PC-9 (cell line): ENCODE measurements at regions not wholly inside any gene's neighbourhood (a gene's known extent, or its start where the extent isn't known, plus 50 kb on each side); places are given as distances from the start of the nearest gene placed in this dataset.
"Not testable (repeated sequence)": the region's sequence is repeated elsewhere in the genome, so short reads cannot be mapped to it uniquely, and the experiment has no call there.

Experiments used
- BruUV-seq: library from RNA; stranded (reverse); fragments of 400-500 nt; replicated peaks from 2 replicates; lab custom pipeline; 2021; lab: Mats Ljungman, UMichigan
- CTCF ChIA-PET: fragments of 300-600 bp; sonication (Branson Sonifier 250); formaldehyde crosslinking; loops from one replicate; lab custom pipeline; 2022; ENCODE audit warnings: antibody characterized with exemption; lab: Charles Lee
- POLR2A ChIA-PET: fragments of 300-600 bp; sonication (Branson Sonifier 250); formaldehyde crosslinking; loops from one replicate; lab custom pipeline; 2022; ENCODE audit warnings: antibody characterized with exemption; ENCODE audit not compliant: unreplicated experiment; lab: Charles Lee
- DNase-seq, 2 experiments: peaks; one replicate each; pipeline versions ENCODE4 v3.0.0 to v3.0.0-alpha.2; 2015 to 2022; ENCODE audit warnings: mixed read lengths in 1 of 2
- H2AFZ ChIP-seq: fragments of 200-600 bp; sonication (generic); 2 replicates; pipeline ENCODE4 v1.8.1; 2017; ENCODE audit warnings: antibody characterized with exemption
- H3F3A ChIP-seq: fragments of 200-600 bp; sonication (generic); 2 replicates; pipeline ENCODE4 v1.8.1; 2017; ENCODE audit warnings: antibody characterized with exemption, mild to moderate bottlenecking, low read depth; ENCODE audit not compliant: insufficient read depth
- H3K27ac ChIP-seq: fragments of 200-600 bp; sonication (generic); 2 replicates; pipeline ENCODE4 v1.6.1; 2016; ENCODE audit warnings: mixed run types
- H3K27me3 ChIP-seq: fragments of 200-600 bp; sonication (generic); 2 replicates; pipeline ENCODE4 v1.6.1; 2016; ENCODE audit warnings: low read depth, mixed run types; ENCODE audit not compliant: insufficient read depth
- H3K36me3 ChIP-seq: fragments of 200-600 bp; sonication (generic); 2 replicates; pipeline ENCODE4 v1.6.1; 2016; ENCODE audit warnings: low read depth, mixed run types
- H3K4me1 ChIP-seq: fragments of 200-600 bp; sonication (generic); replicated peaks from 2 replicates; pipeline ENCODE4 v1.6.1; 2016; ENCODE audit warnings: mixed run types; ENCODE audit not compliant: insufficient read depth
- H3K4me2 ChIP-seq: fragments of 200-600 bp; sonication (generic); 2 replicates; pipeline ENCODE4 v1.6.1; 2017; ENCODE audit warnings: mixed run types
- H3K4me3 ChIP-seq: fragments of 200-600 bp; sonication (generic); 2 replicates; pipeline ENCODE4 v1.6.1; 2016; ENCODE audit warnings: mixed run types
- H3K79me2 ChIP-seq: fragments of 200-600 bp; sonication (generic); 2 replicates; pipeline ENCODE4 v1.6.1; 2017; ENCODE audit warnings: low read depth, mixed run types
- H3K9me2 ChIP-seq: fragments of 200-600 bp; sonication (generic); 2 replicates; pipeline ENCODE4 v1.8.1; 2017; ENCODE audit warnings: mild to moderate bottlenecking; ENCODE audit not compliant: insufficient read depth
- H3K9me3 ChIP-seq: fragments of 200-600 bp; sonication (generic); 2 replicates; pipeline ENCODE4 v1.8.1; 2016; ENCODE audit warnings: low read depth; ENCODE audit not compliant: insufficient read depth
- H4K20me1 ChIP-seq: fragments of 200-600 bp; sonication (generic); 2 replicates; pipeline ENCODE4 v1.8.1; 2017; ENCODE audit not compliant: insufficient read depth
- EZH2 ChIP-seq: fragments of 200-600 bp; sonication (generic); IDR thresholded peaks from 2 replicates; pipeline ENCODE4 v1.8.0; 2017; ENCODE audit warnings: antibody characterized with exemption, low read depth
- intact Hi-C: fragments of 100-400 bp; cut with micrococcal nuclease; formaldehyde crosslinking; loops from one replicate; pipeline ENCODE4 v1.10.0; 2022; ENCODE audit not compliant: unreplicated experiment
- TF ChIP-seq, protein P1 (sequence below): fragments of 200-600 bp; sonication (generic); conservative IDR thresholded peaks from 2 replicates; pipeline ENCODE4 v1.6.1; 2017; ENCODE audit warnings: mixed run types, antibody characterized with exemption, mild to moderate bottlenecking, moderate library complexity

DNA sequence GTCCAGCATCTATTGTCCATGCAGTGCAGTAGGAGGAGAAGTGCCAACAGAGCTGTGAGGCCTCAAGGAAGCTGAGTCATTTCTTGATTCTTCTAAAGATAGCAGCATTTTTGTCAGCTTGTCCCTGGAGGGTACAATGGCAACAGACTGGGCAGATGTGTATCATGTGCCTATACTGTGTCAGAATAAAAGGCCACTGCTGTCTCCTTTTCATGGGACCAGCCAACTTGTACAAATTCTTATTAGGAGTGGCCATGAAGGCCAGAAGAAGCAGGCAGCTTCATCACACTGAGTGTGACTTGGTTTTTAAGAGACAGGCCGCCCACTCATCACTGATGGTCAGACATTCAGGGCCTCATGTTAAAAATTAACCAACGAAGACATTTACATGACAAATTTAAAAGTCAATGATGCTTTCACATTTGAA, 185.0 kb upstream of the FAM241A start:
- intact Hi-C loops, result no loop called here
- Histone ChIP-seq H3K9me2 (no peaks in the 10 kb centered on the region), H3K79me2 (no peaks in the 10 kb centered on the region), H4K20me1 (no peaks in the 10 kb centered on the region), H3K4me1 (peaks cover 19% of the 10 kb centered on the region), H3K4me3 (no peak overlapping the region), H2AFZ (no peak overlapping the region), H3K36me3 (no peaks in the 10 kb centered on the region), H3K27me3 (no peaks in the 10 kb centered on the region), H3K4me2 (no peak overlapping the region), H3K9me3 (no peaks in the 10 kb centered on the region; the same call in 1 of the 2 replicates), H3K27ac (no peak overlapping the region), H3F3A (no peaks in the 10 kb centered on the region)
- TF ChIP-seq, protein P1, sequence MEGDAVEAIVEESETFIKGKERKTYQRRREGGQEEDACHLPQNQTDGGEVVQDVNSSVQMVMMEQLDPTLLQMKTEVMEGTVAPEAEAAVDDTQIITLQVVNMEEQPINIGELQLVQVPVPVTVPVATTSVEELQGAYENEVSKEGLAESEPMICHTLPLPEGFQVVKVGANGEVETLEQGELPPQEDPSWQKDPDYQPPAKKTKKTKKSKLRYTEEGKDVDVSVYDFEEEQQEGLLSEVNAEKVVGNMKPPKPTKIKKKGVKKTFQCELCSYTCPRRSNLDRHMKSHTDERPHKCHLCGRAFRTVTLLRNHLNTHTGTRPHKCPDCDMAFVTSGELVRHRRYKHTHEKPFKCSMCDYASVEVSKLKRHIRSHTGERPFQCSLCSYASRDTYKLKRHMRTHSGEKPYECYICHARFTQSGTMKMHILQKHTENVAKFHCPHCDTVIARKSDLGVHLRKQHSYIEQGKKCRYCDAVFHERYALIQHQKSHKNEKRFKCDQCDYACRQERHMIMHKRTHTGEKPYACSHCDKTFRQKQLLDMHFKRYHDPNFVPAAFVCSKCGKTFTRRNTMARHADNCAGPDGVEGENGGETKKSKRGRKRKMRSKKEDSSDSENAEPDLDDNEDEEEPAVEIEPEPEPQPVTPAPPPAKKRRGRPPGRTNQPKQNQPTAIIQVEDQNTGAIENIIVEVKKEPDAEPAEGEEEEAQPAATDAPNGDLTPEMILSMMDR, result no peak
- TF ChIP-seq EZH2, result no peak
- BruUV-seq, result no TSS peak
- ChIA-PET POLR2A (no interaction called here), CTCF (interaction anchor here (0.6 to 1.0 kb wide), 2 partner anchors 23 to 564 kb away, joined by 3 read pairs; no protein-coding TSS in a partner anchor)
- DNase-seq, result peak in 1 of 2 experiments; percentile 31

DNA sequence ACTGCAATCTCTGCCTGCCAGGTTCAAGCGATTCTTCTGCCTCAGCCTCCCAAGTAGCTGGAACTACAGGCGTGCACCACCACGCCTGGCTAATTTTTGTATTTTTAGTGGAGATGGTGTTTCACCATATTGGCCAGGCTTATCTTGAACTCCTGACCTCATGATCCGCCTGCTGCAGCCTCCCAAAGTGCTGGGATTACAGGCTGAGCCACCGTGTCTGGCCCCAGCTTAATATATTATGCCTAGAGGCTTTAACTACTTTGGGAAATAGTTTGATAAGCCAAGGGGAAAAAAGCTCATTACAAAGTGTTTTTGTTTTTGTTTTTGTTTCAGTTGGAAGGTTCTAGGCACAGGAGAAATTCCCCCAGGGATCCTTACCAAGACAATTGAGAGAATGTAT, 184.2 kb upstream of the FAM241A start:
- H3K27ac ChIP-seq, H3K27me3 ChIP-seq, H3K4me2 ChIP-seq, DNase-seq, H3F3A ChIP-seq, H3K79me2 ChIP-seq, H4K20me1 ChIP-seq, H3K9me2 ChIP-seq, H2AFZ ChIP-seq, POLR2A ChIA-PET, CTCF ChIA-PET, BruUV-seq, intact Hi-C loops, H3K9me3 ChIP-seq, H3K4me3 ChIP-seq, H3K36me3 ChIP-seq: not testable (repeated sequence)
- peaks cover 19% of the 10 kb centered on the region for H3K4me1 ChIP-seq

DNA sequence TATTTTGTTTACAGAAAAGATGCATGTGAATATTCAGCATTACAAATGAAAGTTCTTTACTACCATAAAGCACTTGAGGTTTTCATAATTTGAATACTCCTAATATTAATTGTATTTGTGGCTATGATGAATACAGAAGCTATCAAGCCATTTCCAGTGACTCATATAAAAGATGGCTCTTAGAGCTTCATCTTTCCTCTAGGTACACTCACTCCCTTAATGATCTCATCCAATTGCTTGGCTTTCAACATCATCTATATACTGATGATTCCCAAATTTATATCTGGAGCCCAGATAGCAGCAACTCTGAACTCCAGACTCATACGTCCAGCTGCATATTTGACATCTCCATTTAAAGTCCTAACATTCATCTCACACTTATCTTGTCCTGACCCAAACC, 183.4 kb upstream of the FAM241A start:
- TF ChIP-seq, protein P1, result no peak
- TF ChIP-seq EZH2, result no peak
- no peaks in the 10 kb centered on the region for H3K9me2 ChIP-seq
- H3K27me3 ChIP-seq, result no peaks in the 10 kb centered on the region
- BruUV-seq, result no TSS peak
- ChIA-PET CTCF (no interaction called here), POLR2A (no interaction called here)
- intact Hi-C loops, result no loop called here
- no peaks in the 10 kb centered on the region; the same call in 1 of the 2 replicates for H3K9me3 ChIP-seq
- no peaks in the 10 kb centered on the region for H4K20me1 ChIP-seq
- H3K79me2 ChIP-seq, result no peaks in the 10 kb centered on the region
- H3K36me3 ChIP-seq, result no peaks in the 10 kb centered on the region
- H3F3A ChIP-seq, result no peaks in the 10 kb centered on the region
- H3K4me3 ChIP-seq, result no peak overlapping the region
- no peak overlapping the region for H3K4me2 ChIP-seq
- no peak overlapping the region for H3K27ac ChIP-seq
- peaks cover 19% of the 10 kb centered on the region for H3K4me1 ChIP-seq
- DNase-seq, result no peak
- H2AFZ ChIP-seq, result no peak overlapping the region

DNA sequence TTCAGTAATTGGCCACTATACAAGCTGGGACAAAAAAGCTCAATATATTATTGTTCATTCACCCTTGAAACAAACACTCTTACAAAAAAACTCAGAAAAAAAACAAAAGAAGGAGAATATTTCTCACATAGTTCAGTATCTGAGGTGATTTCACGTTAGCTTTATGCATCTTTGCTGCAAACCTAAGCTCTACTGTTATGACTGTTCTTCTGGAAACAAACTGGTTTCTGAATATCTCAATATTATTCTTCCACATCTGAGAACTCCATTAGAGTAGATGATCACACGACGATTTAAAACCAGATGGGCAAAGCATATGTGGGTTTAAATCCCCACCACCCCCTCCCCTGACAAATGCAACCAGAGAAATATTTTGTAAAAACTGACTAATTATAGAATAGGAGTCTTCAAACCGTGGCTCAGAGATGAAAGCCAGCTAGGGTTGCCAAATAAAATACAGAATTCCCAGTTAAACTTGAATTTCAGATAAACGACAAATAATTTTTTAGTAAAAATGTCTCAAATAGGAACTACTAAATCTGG, 182.0 kb upstream of the FAM241A start:
- ChIA-PET CTCF (no interaction called here), POLR2A (no interaction called here)
- H2AFZ ChIP-seq, result no peak overlapping the region
- no peaks in the 10 kb centered on the region; the same call in 1 of the 2 replicates for H3K9me3 ChIP-seq
- H3F3A ChIP-seq, result no peaks in the 10 kb centered on the region
- peaks cover 19% of the 10 kb centered on the region for H3K4me1 ChIP-seq
- no peak overlapping the region for H3K4me2 ChIP-seq
- no peaks in the 10 kb centered on the region for H3K79me2 ChIP-seq
- no peak for DNase-seq
- intact Hi-C loops, result no loop called here
- H3K4me3 ChIP-seq, result no peak overlapping the region
- H3K27me3 ChIP-seq, result no peaks in the 10 kb centered on the region
- no TSS peak for BruUV-seq
- H4K20me1 ChIP-seq, result no peaks in the 10 kb centered on the region
- H3K36me3 ChIP-seq, result no peaks in the 10 kb centered on the region
- no peaks in the 10 kb centered on the region for H3K9me2 ChIP-seq
- H3K27ac ChIP-seq, result no peak overlapping the region
- TF ChIP-seq, protein P1, result no peak
- no peak for TF ChIP-seq EZH2
